ENCODE measurements at regions not wholly inside any gene's neighbourhood (a gene's known extent, or its start where the extent isn't known, plus 50 kb on each side); places are given as distances from the start of the nearest gene placed in this dataset.

- Histone ChIP-seq H3K9me3 (ENCODE audit: control insufficient read depth in 1 of 2, insufficient read depth in 1 of 2, low read depth in 1 of 2, low read length in 2 of 2) (peaks cover 10 to 18% of the 10 kb centered on the region in 2 experiments; a peak in 3 of 4 replicates), H4K20me1 (ENCODE audit: insufficient read depth) (no peaks in the 10 kb centered on the region), H3K4me2 (ENCODE audit: low read length) (no peak overlapping the region), H3K4me1 (ENCODE audit: control insufficient read depth in 1 of 2, insufficient read depth in 2 of 2, low read length in 2 of 2) (no peaks in the 10 kb centered on the region), H3K36me3 (ENCODE audit: control insufficient read depth in 1 of 2, insufficient read depth in 2 of 2, low read length in 2 of 2) (no peaks in the 10 kb centered on the region), H3K4me3 (replicated peaks in 1 of 2; ENCODE audit: low read depth in 1 of 2, low read length in 2 of 2) (no peak overlapping the region), H3K9ac (ENCODE audit: low read length) (no peak overlapping the region), H3K27ac (ENCODE audit: low read depth, low read length) (no peak overlapping the region), H3K79me2 (ENCODE audit: insufficient read depth, low read length) (no peaks in the 10 kb centered on the region), H3K9me2 (ENCODE audit: insufficient read depth) (no peaks in the 10 kb centered on the region), H2AFZ (ENCODE audit: low read depth, low read length, poor library complexity, severe bottlenecking) (no peak overlapping the region), H3K27me3 (ENCODE audit: insufficient read depth, low read length) (no peaks in the 10 kb centered on the region)
- ATAC-seq (no peak), DNase-seq (ENCODE audit: low read depth, low spot score) (no peak)
- ChIA-PET RAD21 (ENCODE audit: low non-redundant PET in 1 of 2, low total read pairs in 2 of 2, uncharacterized antibody in 2 of 2, unreplicated experiment in 2 of 2) (no interaction called here), POLR2A (no interaction called here), CTCF (no interaction called here)
- TF ChIP-seq, protein P1, sequence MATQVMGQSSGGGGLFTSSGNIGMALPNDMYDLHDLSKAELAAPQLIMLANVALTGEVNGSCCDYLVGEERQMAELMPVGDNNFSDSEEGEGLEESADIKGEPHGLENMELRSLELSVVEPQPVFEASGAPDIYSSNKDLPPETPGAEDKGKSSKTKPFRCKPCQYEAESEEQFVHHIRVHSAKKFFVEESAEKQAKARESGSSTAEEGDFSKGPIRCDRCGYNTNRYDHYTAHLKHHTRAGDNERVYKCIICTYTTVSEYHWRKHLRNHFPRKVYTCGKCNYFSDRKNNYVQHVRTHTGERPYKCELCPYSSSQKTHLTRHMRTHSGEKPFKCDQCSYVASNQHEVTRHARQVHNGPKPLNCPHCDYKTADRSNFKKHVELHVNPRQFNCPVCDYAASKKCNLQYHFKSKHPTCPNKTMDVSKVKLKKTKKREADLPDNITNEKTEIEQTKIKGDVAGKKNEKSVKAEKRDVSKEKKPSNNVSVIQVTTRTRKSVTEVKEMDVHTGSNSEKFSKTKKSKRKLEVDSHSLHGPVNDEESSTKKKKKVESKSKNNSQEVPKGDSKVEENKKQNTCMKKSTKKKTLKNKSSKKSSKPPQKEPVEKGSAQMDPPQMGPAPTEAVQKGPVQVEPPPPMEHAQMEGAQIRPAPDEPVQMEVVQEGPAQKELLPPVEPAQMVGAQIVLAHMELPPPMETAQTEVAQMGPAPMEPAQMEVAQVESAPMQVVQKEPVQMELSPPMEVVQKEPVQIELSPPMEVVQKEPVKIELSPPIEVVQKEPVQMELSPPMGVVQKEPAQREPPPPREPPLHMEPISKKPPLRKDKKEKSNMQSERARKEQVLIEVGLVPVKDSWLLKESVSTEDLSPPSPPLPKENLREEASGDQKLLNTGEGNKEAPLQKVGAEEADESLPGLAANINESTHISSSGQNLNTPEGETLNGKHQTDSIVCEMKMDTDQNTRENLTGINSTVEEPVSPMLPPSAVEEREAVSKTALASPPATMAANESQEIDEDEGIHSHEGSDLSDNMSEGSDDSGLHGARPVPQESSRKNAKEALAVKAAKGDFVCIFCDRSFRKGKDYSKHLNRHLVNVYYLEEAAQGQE (IDR thresholded peaks at IDR 0.05; ENCODE audit: low read depth): no peak
- TF ChIP-seq ATF3 (IDR thresholded peaks at IDR 0.05) (no peak), CBX3 (IDR thresholded peaks at IDR 0.05; ENCODE audit: low read depth) (no peak)
- intact Hi-C loops (cut with micrococcal nuclease): no loop called here
- BruUV-seq (replicated peaks): no TSS peak
These were observed 709.5 kb downstream of the NSUN3 start for GRCh38 chr3:94772402-94772801.

- H3K27me3 ChIP-seq (ENCODE audit: insufficient read depth, low read length): no peaks in the 10 kb centered on the region
- H3K27ac ChIP-seq (ENCODE audit: low read depth, low read length): no peak overlapping the region
- DNase-seq (ENCODE audit: low read depth, low spot score) (no peak), ATAC-seq (no peak)
- no peaks in the 10 kb centered on the region for H3K79me2 ChIP-seq (ENCODE audit: insufficient read depth, low read length)
- H3K4me2 ChIP-seq (ENCODE audit: low read length): no peak overlapping the region
- H3K9ac ChIP-seq (ENCODE audit: low read length): no peak overlapping the region
- ChIA-PET RAD21 (ENCODE audit: low non-redundant PET in 1 of 2, low total read pairs in 2 of 2, uncharacterized antibody in 2 of 2, unreplicated experiment in 2 of 2) (no interaction called here), POLR2A (no interaction called here), CTCF (no interaction called here)
- H4K20me1 ChIP-seq (ENCODE audit: insufficient read depth): no peaks in the 10 kb centered on the region
- no peaks in the 10 kb centered on the region for H3K36me3 ChIP-seq (ENCODE audit: control insufficient read depth in 1 of 2, insufficient read depth in 2 of 2, low read length in 2 of 2)
- H2AFZ ChIP-seq (ENCODE audit: low read depth, low read length, poor library complexity, severe bottlenecking): no peak overlapping the region
- BruUV-seq (replicated peaks): no TSS peak
- peaks cover 10 to 28% of the 10 kb centered on the region in 2 experiments; a peak in 3 of 4 replicates for H3K9me3 ChIP-seq (ENCODE audit: control insufficient read depth in 1 of 2, insufficient read depth in 1 of 2, low read depth in 1 of 2, low read length in 2 of 2)
- H3K9me2 ChIP-seq (ENCODE audit: insufficient read depth): no peaks in the 10 kb centered on the region
- no peaks in the 10 kb centered on the region for H3K4me1 ChIP-seq (ENCODE audit: control insufficient read depth in 1 of 2, insufficient read depth in 2 of 2, low read length in 2 of 2)
- no peak overlapping the region for H3K4me3 ChIP-seq (replicated peaks in 1 of 2; ENCODE audit: low read depth in 1 of 2, low read length in 2 of 2)
- intact Hi-C loops (cut with micrococcal nuclease): no loop called here
- TF ChIP-seq TCF7L2 (IDR thresholded peaks at IDR 0.05; ENCODE audit: borderline replicate concordance, extremely low read depth, insufficient read depth, insufficient read length) (no peak), POLR2AphosphoS5 (IDR thresholded peaks at IDR 0.05; ENCODE audit: low read depth, low read length) (no peak), MAX (IDR thresholded peaks at IDR 0.05) (no peak), ZNF274 (IDR thresholded peaks at IDR 0.05; ENCODE audit: low read depth, low read length) (no peak), JUND (IDR thresholded peaks at IDR 0.05) (no peak), RAD21 (IDR thresholded peaks at IDR 0.05; ENCODE audit: low read depth) (no peak), EZH2phosphoT487 (IDR thresholded peaks at IDR 0.05; ENCODE audit: borderline replicate concordance) (no peak), SRF (IDR thresholded peaks at IDR 0.05; ENCODE audit: low read depth) (no peak), EGR1 (IDR thresholded peaks at IDR 0.05; ENCODE audit: low read depth) (no peak), POLR2A (IDR thresholded peaks at IDR 0.05; ENCODE audit: borderline replicate concordance, extremely low read depth, insufficient read depth, insufficient read length) (no peak), ATF3 (IDR thresholded peaks at IDR 0.05) (no peak)
- TF ChIP-seq, protein P1 (IDR thresholded peaks at IDR 0.05; ENCODE audit: low read depth): no peak
These were observed 712.9 kb downstream of the NSUN3 start for GRCh38 chr3:94775746-94776145.
